GM23338 (cell line): ENCODE measurements at regions not wholly inside any gene's neighbourhood (a gene's known extent, or its start where the extent isn't known, plus 50 kb on each side); places are given as distances from the start of the nearest gene placed in this dataset.

Source experiments
- ATAC-seq: fragments of 200-7000 bp; cut with Tn5 transposase; 3 replicates; pipeline ENCODE4 v1.9.1; 2020
- DNase-seq: peaks from one replicate; pipeline ENCODE4 v3.0.0-alpha.2; 2015; ENCODE audit warnings: low spot score
- H2AFZ ChIP-seq: fragments of 200-600 bp; sonication (generic); 2 replicates; pipeline ENCODE4 v1.8.0; 2016; ENCODE audit warnings: antibody characterized with exemption, mild to moderate bottlenecking, moderate library complexity
- H3F3A ChIP-seq: fragments of 200-600 bp; sonication (generic); replicated peaks from 2 replicates; pipeline ENCODE4 v1.8.0; 2017; ENCODE audit warnings: antibody characterized with exemption, mixed run types, low read depth
- H3K27ac ChIP-seq: fragments of 200-600 bp; sonication (generic); 2 replicates; pipeline ENCODE4 v1.6.1; 2016; ENCODE audit warnings: low read depth
- H3K27me3 ChIP-seq: fragments of 200-600 bp; sonication (generic); 2 replicates; pipeline ENCODE4 v1.8.0; 2016; ENCODE audit warnings: mild to moderate bottlenecking, mixed run types, moderate library complexity; ENCODE audit not compliant: insufficient read depth
- H3K36me3 ChIP-seq: fragments of 200-600 bp; sonication (generic); 2 replicates; pipeline ENCODE4 v1.8.0; 2016; ENCODE audit warnings: mild to moderate bottlenecking; ENCODE audit not compliant: insufficient read depth
- H3K4me1 ChIP-seq: fragments of 200-600 bp; sonication (generic); 2 replicates; pipeline ENCODE4 v1.8.0; 2016; ENCODE audit warnings: mild to moderate bottlenecking, moderate library complexity; ENCODE audit not compliant: insufficient read depth
- H3K4me2 ChIP-seq: fragments of 200-600 bp; sonication (generic); 2 replicates; pipeline ENCODE4 v1.7.1; 2017; ENCODE audit warnings: mixed run types
- H3K4me3 ChIP-seq: fragments of 200-600 bp; sonication (generic); 2 replicates; pipeline ENCODE4 v1.6.1; 2016; ENCODE audit warnings: mixed run types
- H3K79me2 ChIP-seq: fragments of 200-600 bp; sonication (generic); replicated peaks from 2 replicates; pipeline ENCODE4 v1.8.0; 2017; ENCODE audit warnings: mild to moderate bottlenecking; ENCODE audit not compliant: insufficient read depth
- H3K9me2 ChIP-seq: fragments of 200-600 bp; sonication (generic); 2 replicates; pipeline ENCODE4 v1.8.0; 2017; ENCODE audit not compliant: insufficient read depth
- H4K20me1 ChIP-seq: fragments of 200-600 bp; sonication (generic); replicated peaks from 2 replicates; pipeline ENCODE4 v1.8.0; 2017; ENCODE audit warnings: mild to moderate bottlenecking; ENCODE audit not compliant: insufficient read depth
- H3K27ac Mint-ChIP-seq: 2 replicates; pipeline ENCODE4 v1.8.0; 2020; ENCODE audit warnings: inconsistent platforms, mild to moderate bottlenecking, moderate library complexity, mixed read lengths
- H3K27me3 Mint-ChIP-seq: 3 replicates; pipeline ENCODE4 v1.8.0; 2022; ENCODE audit warnings: low read depth, mild to moderate bottlenecking, moderate library complexity, mixed read lengths, inconsistent platforms; ENCODE audit not compliant: insufficient read depth, poor library complexity
- H3K36me3 Mint-ChIP-seq: 3 replicates; pipeline ENCODE4 v1.8.0; 2021; ENCODE audit warnings: low read depth, mild to moderate bottlenecking, inconsistent platforms, moderate library complexity, mixed read lengths
- H3K4me1 Mint-ChIP-seq: 3 replicates; pipeline ENCODE4 v1.8.0; 2020; ENCODE audit warnings: mild to moderate bottlenecking, inconsistent platforms, mixed read lengths
- H3K4me3 Mint-ChIP-seq: 3 replicates; pipeline ENCODE4 v1.8.0; 2021; ENCODE audit warnings: moderate library complexity, mild to moderate bottlenecking, inconsistent platforms, mixed read lengths
- H3K9me3 Mint-ChIP-seq: 3 replicates; pipeline ENCODE4 v1.8.0; 2020; ENCODE audit warnings: moderate library complexity, mild to moderate bottlenecking, inconsistent platforms, mixed read lengths
- CREB1 ChIP-seq: fragments of 250-450 bp; sonication (Bioruptor Pico); IDR thresholded peaks from 2 replicates; pipeline ENCODE4 v1.5.0; 2020; ENCODE audit warnings: low read depth, mild to moderate bottlenecking, moderate library complexity
- CTCF ChIP-seq, 2 experiments: fragments of 200-600 bp in 1 of 2; sonication (generic) in 1 of 2; conservative IDR thresholded peaks; 2 replicates each; pipeline versions ENCODE4 v1.5.1 to v1.6.1; 2016 to 2017; ENCODE audit warnings: antibody characterized with exemption in 2 of 2, low read depth in 2 of 2, mild to moderate bottlenecking in 2 of 2, moderate library complexity in 1 of 2
- ETS1 ChIP-seq: IDR thresholded peaks from 2 replicates; pipeline ENCODE4 v1.6.1; 2016; ENCODE audit warnings: antibody characterized with exemption
- EZH2 ChIP-seq: fragments of 200-600 bp; sonication (generic); IDR thresholded peaks from one replicate; pipeline ENCODE4 v1.8.0; 2017; ENCODE audit warnings: antibody characterized with exemption, mild to moderate bottlenecking, low read depth; ENCODE audit not compliant: unreplicated experiment
- EZH2phosphoT487 ChIP-seq: fragments of 200-600 bp; sonication (generic); IDR thresholded peaks from one replicate; pipeline ENCODE4 v1.8.1; 2018; ENCODE audit warnings: antibody characterized with exemption; ENCODE audit not compliant: unreplicated experiment
- NANOG ChIP-seq: IDR thresholded peaks from 2 replicates; pipeline ENCODE4 v1.6.1; 2016; ENCODE audit warnings: antibody characterized with exemption, borderline replicate concordance
- REST ChIP-seq: IDR thresholded peaks from one replicate; pipeline ENCODE4 v1.6.1; 2018; ENCODE audit warnings: antibody characterized with exemption; ENCODE audit not compliant: unreplicated experiment
- STAT1 ChIP-seq: IDR thresholded peaks from one replicate; pipeline ENCODE4 v1.6.1; 2016; ENCODE audit warnings: antibody characterized with exemption; ENCODE audit not compliant: unreplicated experiment
- ZNF331 ChIP-seq: fragments of 250-450 bp; sonication (Bioruptor Pico); IDR thresholded peaks from 2 replicates; pipeline ENCODE4 v1.5.0; 2020; ENCODE audit warnings: low read depth, mild to moderate bottlenecking, moderate library complexity
- ZNF462 ChIP-seq: fragments of 250-450 bp; sonication (Bioruptor Pico); IDR thresholded peaks from 2 replicates; pipeline ENCODE4 v1.5.0; 2020; ENCODE audit warnings: mild to moderate bottlenecking, moderate library complexity

- H3K27me3 ChIP-seq: no peaks in the 10 kb centered on the region
- H3K36me3 Mint-ChIP-seq: no peaks in the 10 kb centered on the region
- peaks cover 20% of the 10 kb centered on the region; the same call in 1 of the 2 replicates for H3K9me2 ChIP-seq
- no peak overlapping the region for H3K4me3 ChIP-seq
- DNase-seq (no peak), ATAC-seq (no peak)
- no peak overlapping the region for H3K27ac ChIP-seq
- peaks cover 2% of the 10 kb centered on the region for H3K27me3 Mint-ChIP-seq
- no peak overlapping the region for H3K27ac Mint-ChIP-seq
- H3K36me3 ChIP-seq: no peaks in the 10 kb centered on the region
- 0 out of 2 replicates have a peak overlapping the region, but pooled peaks have one; percentile 63 for H2AFZ ChIP-seq
- H3K4me2 ChIP-seq: no peak overlapping the region
- no peak for TF ChIP-seq ETS1
- no peak for TF ChIP-seq CREB1 (CRISPR knock-in tag)
- no peak for TF ChIP-seq ZNF331 (CRISPR knock-in tag)
- TF ChIP-seq REST: no peak
- H3K79me2 ChIP-seq: no peaks in the 10 kb centered on the region
- no peaks in the 10 kb centered on the region for H3F3A ChIP-seq
- H3K9me3 Mint-ChIP-seq: no peaks in the 10 kb centered on the region
- H3K4me1 ChIP-seq: peaks cover 27% of the 10 kb centered on the region
- peaks cover 27% of the 10 kb centered on the region for H3K4me1 Mint-ChIP-seq
- no peaks in the 10 kb centered on the region for H4K20me1 ChIP-seq
- H3K4me3 Mint-ChIP-seq: no peak overlapping the region
Observed at GRCh38 chr10:33550811-33551210, 216.3 kb upstream of the NRP1 start.

GRCh38 chr10:33547976-33548375 is 213.5 kb upstream of the NRP1 start:
- ATAC-seq (no peak), DNase-seq (no peak)
- H3K79me2 ChIP-seq: no peaks in the 10 kb centered on the region
- no peak overlapping the region for H3K4me3 ChIP-seq
- Mint-ChIP-seq H3K4me3 (no peak overlapping the region), H3K27ac (no peak overlapping the region), H3K36me3 (no peaks in the 10 kb centered on the region), H3K4me1 (peaks cover 6% of the 10 kb centered on the region; the same call in 2 of the 3 replicates), H3K9me3 (no peaks in the 10 kb centered on the region; the same call in 2 of the 3 replicates), H3K27me3 (no peaks in the 10 kb centered on the region)
- no peak overlapping the region for H3K27ac ChIP-seq
- no peaks in the 10 kb centered on the region for H3F3A ChIP-seq
- peaks cover 4% of the 10 kb centered on the region; the same call in 1 of the 2 replicates for H3K4me1 ChIP-seq
- H3K9me2 ChIP-seq: peaks cover 11% of the 10 kb centered on the region; the same call in 1 of the 2 replicates
- no peak overlapping the region for H2AFZ ChIP-seq
- no peaks in the 10 kb centered on the region for H4K20me1 ChIP-seq
- no peaks in the 10 kb centered on the region for H3K36me3 ChIP-seq
- H3K4me2 ChIP-seq: no peak overlapping the region
- no peaks in the 10 kb centered on the region for H3K27me3 ChIP-seq
- no peak for TF ChIP-seq CTCF (conservative IDR thresholded peaks at IDR 0.05; ENCODE audit: low read depth in 2 of 2)
- no peak for TF ChIP-seq EZH2phosphoT487
- no peak for TF ChIP-seq ZNF462
- no peak for TF ChIP-seq EZH2
- TF ChIP-seq ZNF331 (CRISPR knock-in tag): no peak
- TF ChIP-seq NANOG: no peak
- TF ChIP-seq STAT1: no peak
